ENCODE measurements at regions not wholly inside any gene's neighbourhood (a gene's known extent, or its start where the extent isn't known, plus 50 kb on each side); places are given as distances from the start of the nearest gene placed in this dataset.

- no peaks in the 10 kb centered on the region for H3K36me3 ChIP-seq
- peak overlapping the region in 2 of 3 donors; percentile 2 to 24 for H3K4me3 ChIP-seq
- DNase-seq, result peak in 1 of 3 donors; percentile 59
- H3K27ac ChIP-seq, result no peak overlapping the region
- peak; percentile 34 to 67 (median 48) for ATAC-seq
- peaks cover 0 to 6% (median 2%) of the 10 kb centered on the region in 4 donors for H3K4me1 ChIP-seq
- TF ChIP-seq CTCF (IDR thresholded peaks at IDR 0.05) (no peak), POLR2A (IDR thresholded peaks at IDR 0.05) (no peak)
- no peaks in the 10 kb centered on the region for H3K9me3 ChIP-seq
- intact Hi-C loops (cut with DNase I), result no loop called here
- H3K27me3 ChIP-seq, result no peaks in the 10 kb centered on the region
- 50% methylated on average over 5 of the region's 37 CpGs for WGBS (ENCODE audit: insufficient coverage, low coverage, low lambda C conversion rate, missing lambda C conversion rate)
These were observed 109.9 kb downstream of the NCOR2 start for GRCh38 chr12:124457287-124458219.

GRCh38 chr12:124456652-124457152 is 110.7 kb downstream of the NCOR2 start:
- DNase-seq, result peak in 1 of 3 donors; percentile 50

GRCh38 chr12:124456133-124456651 is 111.2 kb downstream of the NCOR2 start:
- Histone ChIP-seq H3K4me3 (no peak overlapping the region), H3K27me3 (no peaks in the 10 kb centered on the region), H3K9me3 (no peaks in the 10 kb centered on the region), H3K27ac (no peak overlapping the region), H3K36me3 (no peaks in the 10 kb centered on the region), H3K4me1 (peaks cover 0 to 6% (median 2%) of the 10 kb centered on the region in 4 donors)
- WGBS (ENCODE audit: insufficient coverage, low coverage, low lambda C conversion rate, missing lambda C conversion rate), result 94% methylated on average over 6 of the region's 12 CpGs
- TF ChIP-seq CTCF (IDR thresholded peaks at IDR 0.05), result no peak
- no peak for TF ChIP-seq POLR2A (IDR thresholded peaks at IDR 0.05)
- DNase-seq (no peak), ATAC-seq (no peak)
- intact Hi-C loops (cut with DNase I), result no loop called here

More at GRCh38 chr12:124456652-124457152, 110.7 kb downstream of the NCOR2 start:
- intact Hi-C loops (cut with DNase I), result no loop called here
- Histone ChIP-seq H3K4me1 (peaks cover 0 to 6% (median 2%) of the 10 kb centered on the region in 4 donors), H3K27ac (no peak overlapping the region), H3K4me3 (peak overlapping the region in 1 of 3 donors; percentile 24), H3K27me3 (no peaks in the 10 kb centered on the region), H3K9me3 (no peaks in the 10 kb centered on the region), H3K36me3 (no peaks in the 10 kb centered on the region)
- 35% methylated on average over 6 of the region's 31 CpGs for WGBS (ENCODE audit: insufficient coverage, low coverage, low lambda C conversion rate, missing lambda C conversion rate)
- TF ChIP-seq POLR2A (IDR thresholded peaks at IDR 0.05), result no peak
- no peak for TF ChIP-seq CTCF (IDR thresholded peaks at IDR 0.05)
- peak in 3 of 4 donors; percentile 4 to 17 (median 12) for ATAC-seq

- DNase-seq (no peak), ATAC-seq (no peak)
- H3K9me3 ChIP-seq, result no peaks in the 10 kb centered on the region
- TF ChIP-seq POLR2A (IDR thresholded peaks at IDR 0.05) (no peak), CTCF (IDR thresholded peaks at IDR 0.05) (no peak)
- H3K4me3 ChIP-seq, result no peak overlapping the region
- H3K27me3 ChIP-seq, result no peaks in the 10 kb centered on the region
- 60% methylated on average over 1 of the region's 9 CpGs for WGBS (ENCODE audit: insufficient coverage, low coverage, low lambda C conversion rate, missing lambda C conversion rate)
- H3K4me1 ChIP-seq, result peaks cover 0 to 6% (median 2%) of the 10 kb centered on the region in 4 donors
- intact Hi-C loops (cut with DNase I), result no loop called here
- no peaks in the 10 kb centered on the region for H3K36me3 ChIP-seq
- H3K27ac ChIP-seq, result no peak overlapping the region
These were observed 112.1 kb downstream of the NCOR2 start for GRCh38 chr12:124455336-124455735.

All from right lobe of liver (tissue), 6 donors.